ENCODE measurements at regions not wholly inside any gene's neighbourhood (a gene's known extent, or its start where the extent isn't known, plus 50 kb on each side); places are given as distances from the start of the nearest gene placed in this dataset.

GRCh38 chr6:150752409-150752808 lies 113.1 kb upstream of the MTHFD1L start:
- TF ChIP-seq, protein P1, sequence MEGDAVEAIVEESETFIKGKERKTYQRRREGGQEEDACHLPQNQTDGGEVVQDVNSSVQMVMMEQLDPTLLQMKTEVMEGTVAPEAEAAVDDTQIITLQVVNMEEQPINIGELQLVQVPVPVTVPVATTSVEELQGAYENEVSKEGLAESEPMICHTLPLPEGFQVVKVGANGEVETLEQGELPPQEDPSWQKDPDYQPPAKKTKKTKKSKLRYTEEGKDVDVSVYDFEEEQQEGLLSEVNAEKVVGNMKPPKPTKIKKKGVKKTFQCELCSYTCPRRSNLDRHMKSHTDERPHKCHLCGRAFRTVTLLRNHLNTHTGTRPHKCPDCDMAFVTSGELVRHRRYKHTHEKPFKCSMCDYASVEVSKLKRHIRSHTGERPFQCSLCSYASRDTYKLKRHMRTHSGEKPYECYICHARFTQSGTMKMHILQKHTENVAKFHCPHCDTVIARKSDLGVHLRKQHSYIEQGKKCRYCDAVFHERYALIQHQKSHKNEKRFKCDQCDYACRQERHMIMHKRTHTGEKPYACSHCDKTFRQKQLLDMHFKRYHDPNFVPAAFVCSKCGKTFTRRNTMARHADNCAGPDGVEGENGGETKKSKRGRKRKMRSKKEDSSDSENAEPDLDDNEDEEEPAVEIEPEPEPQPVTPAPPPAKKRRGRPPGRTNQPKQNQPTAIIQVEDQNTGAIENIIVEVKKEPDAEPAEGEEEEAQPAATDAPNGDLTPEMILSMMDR (IDR thresholded peaks at IDR 0.05; ENCODE audit: insufficient read depth, low read depth, low read length) = no peak
- TF ChIP-seq EZH2 (IDR thresholded peaks at IDR 0.05; ENCODE audit: insufficient read depth, low read length) = no peak
